ENCODE measurements at regions not wholly inside any gene's neighbourhood (a gene's known extent, or its start where the extent isn't known, plus 50 kb on each side); places are given as distances from the start of the nearest gene placed in this dataset.

- TF ChIP-seq CTCF (conservative IDR thresholded peaks at IDR 0.05; ENCODE audit: low read depth, low read length) (no peak), EZH2 (IDR thresholded peaks at IDR 0.05; ENCODE audit: low read length, unreplicated experiment) (no peak), EZH2phosphoT487 (IDR thresholded peaks at IDR 0.05; ENCODE audit: borderline replicate concordance, low read length) (no peak)
Measured at GRCh38 chr1:178575611-178576361, 62.9 kb downstream of the TEX35 start.
